GM10248 (cell line): ENCODE measurements at regions not wholly inside any gene's neighbourhood (a gene's known extent, or its start where the extent isn't known, plus 50 kb on each side); places are given as distances from the start of the nearest gene placed in this dataset.

ENCODE experiments used
- CTCF ChIA-PET: fragments of 300-600 bp; sonication (Branson Sonifier 250); formaldehyde crosslinking; extraction: SDS; loops from one replicate; lab custom pipeline; 2021; ENCODE audit warnings: antibody characterized with exemption; lab: Yijun Ruan, JAX
- POLR2A ChIA-PET: fragments of 350-650 bp; sonication (Branson Sonifier 250); formaldehyde crosslinking; extraction: SDS; loops from one replicate; lab custom pipeline; 2020; ENCODE audit warnings: antibody characterized with exemption; lab: Yijun Ruan, JAX
- DNase-seq: peaks from one replicate; pipeline ENCODE4 v3.0.0; 2012; ENCODE audit errors: extremely low spot score
- CTCF ChIP-seq: IDR thresholded peaks from 2 replicates; pipeline ENCODE4 v1.5.1; 2012; ENCODE audit warnings: mild to moderate bottlenecking, low read depth; ENCODE audit errors: extremely low read depth, missing control alignments, control extremely low read depth

GRCh38 chr20:53878262-53879047 is 191.9 kb downstream of the BCAS1 start:
- no peak for TF ChIP-seq CTCF
- ChIA-PET CTCF (interaction anchor here (1.0 to 3.8 kb wide), 8 partner anchors 8 to 64 kb away, joined by 3 to 15 read pairs (median 6); no protein-coding TSS in a partner anchor), POLR2A (interaction anchor here (0.6 kb wide), 1 partner anchor 16 kb away, joined by 3 read pairs; no protein-coding TSS in a partner anchor)
- no peak for DNase-seq

DNA sequence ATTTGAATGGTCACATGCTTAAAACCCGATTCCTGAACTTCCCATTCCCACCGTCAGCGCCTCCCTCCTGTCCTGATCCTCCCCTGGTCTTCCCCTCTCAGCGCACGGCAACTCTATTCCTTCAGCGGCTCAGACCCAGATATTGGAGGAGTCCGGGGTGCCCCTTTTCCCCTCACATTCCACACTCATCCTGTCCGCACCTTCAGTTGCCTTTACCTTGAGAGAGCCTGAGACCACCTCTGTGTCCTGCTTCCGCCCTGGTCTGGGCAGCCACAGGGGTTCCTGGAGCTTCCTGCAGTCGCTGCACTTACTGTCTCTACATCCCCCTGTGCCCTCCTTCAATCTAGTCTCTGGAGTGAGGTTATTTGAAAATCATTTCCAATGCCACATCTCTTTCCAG is 193.4 kb downstream of the BCAS1 start:
- POLR2A ChIA-PET, result no interaction called here
- DNase-seq, result no peak
- CTCF ChIA-PET, result no interaction called here
- TF ChIP-seq CTCF, result no peak

DNA sequence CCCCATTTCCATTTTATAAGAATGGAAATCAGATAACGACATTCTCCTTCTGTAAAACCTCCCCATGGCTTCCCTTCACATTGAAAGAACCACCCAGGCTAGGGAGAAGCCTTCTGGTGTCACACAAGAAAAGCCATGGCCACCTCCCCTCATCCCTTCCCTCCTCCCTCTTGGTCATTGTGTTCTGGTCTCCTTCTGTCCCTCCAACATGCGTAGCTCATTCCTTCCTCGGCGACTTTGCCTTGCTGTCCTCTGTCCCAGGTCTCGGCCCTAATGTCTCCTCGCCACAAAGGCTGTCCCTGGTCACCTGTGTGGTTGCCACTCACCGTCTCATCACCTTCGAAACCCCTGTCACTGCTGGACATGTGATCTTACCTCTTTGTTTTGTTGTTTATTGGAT is 193.9 kb downstream of the BCAS1 start:
- ChIA-PET POLR2A (no interaction called here), CTCF (interaction anchor here (1.1 kb wide), 1 partner anchor 15 kb away, joined by 3 read pairs; no protein-coding TSS in a partner anchor)
- no peak for TF ChIP-seq CTCF
- DNase-seq, result no peak

DNA sequence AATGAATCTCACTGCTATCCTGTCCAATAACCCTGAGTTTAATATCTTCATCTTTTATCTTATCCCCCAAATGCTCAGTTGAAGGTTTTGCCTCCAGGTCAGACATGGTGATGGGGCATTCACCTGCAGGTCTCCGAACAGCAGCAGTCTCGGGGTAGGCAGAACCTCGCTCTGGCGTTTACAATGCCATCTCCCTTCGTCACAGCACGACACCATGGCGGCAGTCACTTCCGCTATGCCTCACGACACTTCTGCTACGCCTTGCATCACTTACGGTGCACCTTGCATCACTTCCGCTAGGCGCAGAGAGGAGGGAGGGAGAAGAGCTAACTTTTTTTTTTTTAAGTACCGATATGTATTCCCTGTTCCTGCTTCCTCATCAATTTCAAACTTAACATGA is 194.9 kb downstream of the BCAS1 start:
- ChIA-PET CTCF (interaction anchor here (1.1 kb wide), 1 partner anchor 14 kb away, joined by 3 read pairs; no protein-coding TSS in a partner anchor), POLR2A (no interaction called here)
- no peak for DNase-seq
- TF ChIP-seq CTCF, result no peak

DNA sequence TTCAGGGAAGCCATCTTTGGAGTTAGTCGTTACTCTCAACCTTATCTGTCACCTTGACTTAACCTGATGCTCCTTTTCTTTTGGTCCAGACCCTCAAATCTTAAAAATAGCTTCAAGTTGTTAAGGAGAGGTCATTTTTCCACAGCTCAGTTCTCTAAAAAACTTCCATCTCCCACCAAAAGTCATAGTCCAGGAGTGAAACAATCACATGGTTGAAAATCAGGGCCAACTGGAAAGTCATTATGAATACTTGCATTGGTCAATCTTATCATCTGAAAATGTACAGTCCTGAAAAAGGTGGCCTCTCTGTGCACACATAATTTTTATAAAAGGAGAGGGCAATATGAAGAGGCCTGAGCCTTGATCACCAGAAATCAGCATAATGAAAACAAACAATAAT is 195.7 kb downstream of the BCAS1 start:
- no peak for TF ChIP-seq CTCF
- ChIA-PET CTCF (interaction anchor here (1.2 to 3.5 kb wide), 3 partner anchors 27 to 65 kb away, joined by 4 to 20 read pairs (median 6); no protein-coding TSS in a partner anchor), POLR2A (no interaction called here)
- no peak for DNase-seq

GRCh38 chr20:53874104-53874503 is 196.3 kb downstream of the BCAS1 start:
- no peak for DNase-seq
- TF ChIP-seq CTCF, result no peak
- CTCF ChIA-PET, result interaction anchor here (1.2 to 3.5 kb wide), 3 partner anchors 28 to 66 kb away, joined by 4 to 20 read pairs (median 6); no protein-coding TSS in a partner anchor
- POLR2A ChIA-PET, result no interaction called here
